NB4 (cell line): ENCODE measurements at regions not wholly inside any gene's neighbourhood (a gene's known extent, or its start where the extent isn't known, plus 50 kb on each side); places are given as distances from the start of the nearest gene placed in this dataset.

Experiments
- DNase-seq: peaks from one replicate; pipeline ENCODE4 v3.0.0; 2010; ENCODE audit warnings: low read depth
- H3K4me3 ChIP-seq: one replicate; pipeline ENCODE4 v1.5.1; 2011; ENCODE audit warnings: mild to moderate bottlenecking, low read depth, low read length, moderate library complexity
- CTCF ChIP-seq: IDR thresholded peaks from one replicate; pipeline ENCODE4 v1.5.1; 2012; ENCODE audit warnings: low read depth, low read length
- MAX ChIP-seq: IDR thresholded peaks from 2 replicates; pipeline ENCODE4 v1.6.1; 2011; ENCODE audit warnings: low read depth, low read length
- MYC ChIP-seq: IDR thresholded peaks from 2 replicates; pipeline ENCODE4 v1.6.1; 2011; ENCODE audit warnings: low read depth, low read length
- POLR2A ChIP-seq: IDR thresholded peaks from 2 replicates; pipeline ENCODE4 v1.6.1; 2011; ENCODE audit warnings: mild to moderate bottlenecking; ENCODE audit not compliant: insufficient read length; ENCODE audit errors: extremely low read depth

GRCh38 chr5:106578736-106579135 lies 1092.0 kb downstream of the EFNA5 start:
- no peak for TF ChIP-seq MYC
- no peak for TF ChIP-seq MAX
- no peak for TF ChIP-seq POLR2A
- TF ChIP-seq CTCF = no peak
- no peak overlapping the region for H3K4me3 ChIP-seq
- DNase-seq = no peak

DNA sequence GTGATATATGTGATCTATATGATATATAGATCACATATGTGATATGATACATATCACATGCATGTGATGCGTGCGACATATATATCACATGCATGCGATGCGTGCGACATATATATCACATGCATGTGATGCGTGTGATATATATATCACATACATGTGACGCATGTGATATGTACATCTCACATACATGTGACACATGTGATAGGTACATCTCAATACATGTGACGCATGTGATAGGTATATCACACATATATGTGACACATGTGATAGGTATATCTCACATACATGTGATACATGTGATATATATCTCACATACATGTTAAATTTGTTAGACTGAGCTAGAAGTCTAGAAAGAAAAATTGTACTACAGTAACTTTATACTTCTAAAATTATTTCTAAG lies 1095.9 kb downstream of the EFNA5 start:
- TF ChIP-seq CTCF = no peak
- TF ChIP-seq MAX = no peak
- TF ChIP-seq POLR2A = no peak
- no peak for TF ChIP-seq MYC
- DNase-seq = no peak
- no peak overlapping the region for H3K4me3 ChIP-seq

DNA sequence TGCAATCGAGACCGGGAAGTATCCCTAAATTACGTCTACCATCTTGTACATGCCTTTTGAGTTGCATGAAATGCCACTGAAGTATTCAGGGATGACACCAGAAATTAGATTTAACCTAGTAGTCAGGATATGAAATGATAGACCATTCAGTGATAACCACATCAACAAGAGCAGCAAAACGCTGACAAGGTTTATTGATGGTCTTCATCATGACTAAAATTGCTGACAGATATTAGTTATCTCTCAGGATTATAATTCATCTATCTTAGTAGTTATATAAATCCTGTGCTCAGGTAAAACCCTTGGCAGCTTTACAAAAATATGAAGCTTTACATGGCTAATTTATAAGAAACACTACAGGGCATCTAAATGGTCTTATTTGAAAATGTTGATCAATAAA lies 1104.7 kb downstream of the EFNA5 start:
- H3K4me3 ChIP-seq = no peak overlapping the region
- no peak for DNase-seq
- TF ChIP-seq POLR2A = no peak
- TF ChIP-seq CTCF = no peak
- no peak for TF ChIP-seq MAX
- no peak for TF ChIP-seq MYC

GRCh38 chr5:106545325-106545724 lies 1125.4 kb downstream of the EFNA5 start:
- DNase-seq = no peak
- TF ChIP-seq POLR2A (no peak), CTCF (no peak)
- H3K4me3 ChIP-seq = no peak overlapping the region

DNA sequence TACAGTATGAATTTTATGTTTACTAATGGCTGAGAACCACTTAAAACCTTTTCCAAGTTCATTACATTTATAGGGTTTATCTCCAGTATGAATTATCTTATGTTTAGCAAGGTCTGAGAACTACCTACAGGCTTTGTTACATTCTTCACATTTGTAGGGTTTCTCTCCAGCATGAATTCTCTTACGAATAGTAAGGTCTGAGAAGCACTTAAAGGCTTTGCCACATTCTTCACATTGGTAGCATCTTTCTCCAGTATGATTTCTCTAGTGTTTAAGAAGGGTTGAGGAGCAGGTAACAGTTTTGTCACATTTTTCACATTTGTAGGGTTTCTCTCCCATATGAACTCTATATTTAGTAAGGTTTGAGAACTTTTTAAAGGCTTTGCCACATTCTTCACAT lies 1127.4 kb downstream of the EFNA5 start:
- no peak overlapping the region for H3K4me3 ChIP-seq
- DNase-seq = no peak
- TF ChIP-seq MYC (no peak), CTCF (no peak), POLR2A (no peak)

DNA sequence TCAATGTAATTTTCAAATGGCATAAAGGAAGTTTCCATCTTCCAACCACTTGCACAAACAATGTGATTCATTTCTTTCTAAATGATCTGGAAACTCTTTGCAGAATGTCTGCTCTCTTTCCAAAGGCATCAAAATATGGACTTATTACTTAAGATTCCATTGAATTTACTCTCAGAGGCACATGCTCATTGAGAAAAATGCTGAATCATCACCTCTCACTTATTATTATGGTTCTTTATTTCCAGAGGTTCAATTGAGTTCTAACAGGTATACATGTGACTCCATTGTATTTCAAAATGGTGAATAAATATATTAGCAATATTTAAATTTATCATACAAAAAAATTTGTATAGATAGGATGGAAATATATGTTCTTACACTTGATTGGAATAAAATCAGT lies 1140.6 kb downstream of the EFNA5 start:
- DNase-seq = no peak
- H3K4me3 ChIP-seq = no peak overlapping the region
- TF ChIP-seq MYC = no peak
- no peak for TF ChIP-seq CTCF
- TF ChIP-seq POLR2A = no peak
- TF ChIP-seq MAX = no peak
